Prostate gland (tissue), 2 donors: ENCODE measurements at regions not wholly inside any gene's neighbourhood (a gene's known extent, or its start where the extent isn't known, plus 50 kb on each side); places are given as distances from the start of the nearest gene placed in this dataset.

ENCODE experiments used
- DNase-seq: peaks from one replicate; pipeline ENCODE4 v3.0.0-alpha.2; 2019; ENCODE audit warnings: low spot score
- H3K27ac ChIP-seq, 2 donors: fragments of 200-600 bp; sonication (generic); 2 replicates each; pipeline ENCODE4 v1.5.1; 2017 to 2019
- H3K27me3 ChIP-seq: fragments of 200-600 bp; sonication (generic); replicated peaks from 2 replicates; pipeline ENCODE4 v1.5.1; 2019; ENCODE audit not compliant: insufficient read depth
- H3K36me3 ChIP-seq, 2 donors: fragments of 200-600 bp; sonication (generic); 1 replicate in 1 of 2; 2 replicates in 1 of 2; pipeline versions ENCODE4 v1.5.1 to v1.8.1; 2017 to 2019
- H3K4me1 ChIP-seq: fragments of 200-600 bp; sonication (generic); replicated peaks from 2 replicates; pipeline ENCODE4 v1.5.1; 2019
- H3K4me3 ChIP-seq, 2 donors: fragments of 200-600 bp; sonication (generic); 2 replicates each; pipeline ENCODE4 v1.5.1; 2017 to 2019
- H3K9me3 ChIP-seq: fragments of 200-600 bp; sonication (generic); 2 replicates; pipeline ENCODE4 v1.5.1; 2017
- CTCF ChIP-seq, 4 experiments: fragments of 200-600 bp in 2 of 4; fragments of 450-650 bp in 2 of 4; sonication (generic) in 2 of 4; IDR thresholded peaks; 1 replicate in 3 of 4; 2 replicates in 1 of 4; pipeline ENCODE4 v1.5.1; 2016 to 2019; ENCODE audit warnings: antibody characterized with exemption in 4 of 4, mild to moderate bottlenecking in 2 of 4, moderate library complexity in 2 of 4
- POLR2A ChIP-seq: fragments of 450-650 bp; IDR thresholded peaks from one replicate; pipeline ENCODE4 v1.6.1; 2016; ENCODE audit warnings: antibody characterized with exemption, mild to moderate bottlenecking
- POLR2AphosphoS5 ChIP-seq: sonication (generic); formaldehyde crosslinking; IDR thresholded peaks from one replicate; pipeline ENCODE4 v1.6.1; 2017; ENCODE audit warnings: antibody characterized with exemption
- WGBS: methylation state at CpG from one replicate; pipeline ENCODE4 v1.1.5; 2018; 5-methylcytosine and 5-hydroxymethylcytosine counted together
- intact Hi-C: fragments of 100-400 bp; cut with DNase I; formaldehyde crosslinking; loops from one replicate; pipeline ENCODE4 v1.14.2; 2022

DNA sequence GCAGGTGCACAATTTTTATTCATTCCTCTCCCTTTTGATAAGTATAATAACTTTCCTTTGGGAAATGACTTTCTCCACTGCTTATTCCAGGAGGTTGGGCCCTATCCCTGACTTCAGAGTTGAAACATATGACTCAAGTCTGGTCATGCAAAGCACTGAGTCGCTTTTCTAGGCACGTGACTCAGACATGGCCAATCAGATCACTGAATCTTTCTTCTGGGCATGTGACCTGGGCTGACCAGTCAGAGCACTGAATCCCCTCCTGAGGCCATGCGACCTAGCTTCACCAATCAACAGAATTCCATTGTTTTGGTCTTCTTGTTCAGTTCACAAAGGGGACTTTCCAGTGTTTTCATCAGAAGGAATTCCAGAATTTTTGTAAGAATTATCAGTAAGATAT lies 377.1 kb upstream of the KITLG start:
- Histone ChIP-seq H3K9me3 (no peaks in the 10 kb centered on the region), H3K27me3 (no peaks in the 10 kb centered on the region), H3K36me3 (no peaks in the 10 kb centered on the region), H3K4me3 (no peak overlapping the region), H3K27ac (no peak overlapping the region), H3K4me1 (no peaks in the 10 kb centered on the region)
- DNase-seq, result no peak
- intact Hi-C loops, result no loop called here
- WGBS, result 97% methylated on average over 3 of the region's 3 CpGs
- TF ChIP-seq POLR2AphosphoS5, result no peak
- TF ChIP-seq CTCF (IDR thresholded peaks at IDR 0.05), result no peak
- no peak for TF ChIP-seq POLR2A

DNA sequence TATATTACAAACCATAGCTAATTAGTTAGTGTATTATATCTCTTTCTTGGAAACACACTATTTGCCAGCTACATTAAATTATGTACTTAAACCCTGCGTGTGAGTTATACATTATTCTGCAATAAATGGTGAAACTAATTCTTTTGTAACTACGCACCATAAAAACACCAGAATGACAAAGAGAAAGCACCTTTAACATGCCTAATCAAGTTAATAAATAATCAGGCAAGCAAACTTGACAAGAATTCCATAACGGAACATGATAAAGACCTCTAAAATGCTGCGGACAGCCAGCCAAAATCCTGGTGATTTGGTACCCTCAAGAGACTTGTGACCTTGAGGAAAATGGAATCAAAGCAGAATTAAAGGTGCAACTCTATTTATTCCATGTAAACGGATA lies 375.3 kb upstream of the KITLG start:
- Histone ChIP-seq H3K36me3 (no peaks in the 10 kb centered on the region), H3K4me1 (no peaks in the 10 kb centered on the region), H3K9me3 (no peaks in the 10 kb centered on the region), H3K27me3 (no peaks in the 10 kb centered on the region), H3K27ac (no peak overlapping the region), H3K4me3 (no peak overlapping the region)
- no peak for DNase-seq
- intact Hi-C loops, result no loop called here
- 59% methylated on average over 5 of the region's 5 CpGs for WGBS
- TF ChIP-seq CTCF (IDR thresholded peaks at IDR 0.05), result no peak
- no peak for TF ChIP-seq POLR2AphosphoS5
- no peak for TF ChIP-seq POLR2A

DNA sequence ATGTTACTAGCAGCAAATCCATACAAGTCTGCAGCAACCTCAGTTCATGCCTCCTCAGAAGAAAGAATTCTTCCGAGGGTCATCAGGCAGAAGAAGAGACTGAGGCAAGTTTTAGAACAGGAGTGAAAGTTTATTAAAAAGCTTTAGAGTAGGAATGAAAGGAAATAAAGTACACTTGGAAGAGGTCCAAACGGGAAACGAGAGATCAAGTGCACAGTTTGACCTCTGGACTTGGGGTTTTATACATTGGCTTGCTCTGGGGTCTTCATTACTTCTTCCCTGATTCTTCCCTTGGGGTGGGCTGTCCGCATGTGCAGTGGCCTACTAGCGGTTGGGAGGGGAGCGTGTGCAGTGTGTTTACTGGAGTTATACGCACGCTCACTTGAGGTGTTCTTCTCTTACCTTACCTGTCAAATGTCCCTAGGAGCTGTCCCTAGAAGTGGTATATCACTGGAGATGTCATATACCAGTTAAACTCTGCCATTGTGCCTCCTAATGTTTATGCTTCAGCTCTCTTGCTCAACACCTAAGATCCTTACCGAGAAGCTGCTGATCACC lies 372.8 kb upstream of the KITLG start:
- intact Hi-C loops, result no loop called here
- no peak for DNase-seq
- H3K4me3 ChIP-seq, result no peak overlapping the region
- TF ChIP-seq CTCF (IDR thresholded peaks at IDR 0.05), result no peak
- no peak for TF ChIP-seq POLR2AphosphoS5
- TF ChIP-seq POLR2A, result no peak
- H3K36me3 ChIP-seq, result no peaks in the 10 kb centered on the region
- no peaks in the 10 kb centered on the region for H3K27me3 ChIP-seq
- 91% methylated on average over 9 of the region's 9 CpGs for WGBS
- no peaks in the 10 kb centered on the region for H3K9me3 ChIP-seq
- no peaks in the 10 kb centered on the region for H3K4me1 ChIP-seq
- no peak overlapping the region for H3K27ac ChIP-seq

GRCh38 chr12:88952562-88952942 lies 372.3 kb upstream of the KITLG start:
- TF ChIP-seq CTCF (IDR thresholded peaks at IDR 0.05) (no peak), POLR2AphosphoS5 (no peak), POLR2A (no peak)
- H3K27me3 ChIP-seq, result no peaks in the 10 kb centered on the region
- intact Hi-C loops, result no loop called here
- H3K4me1 ChIP-seq, result no peaks in the 10 kb centered on the region
- WGBS, result 93% methylated on average over 1 of the region's 1 CpG
- no peaks in the 10 kb centered on the region for H3K36me3 ChIP-seq
- DNase-seq, result no peak
- H3K9me3 ChIP-seq, result no peaks in the 10 kb centered on the region
- H3K4me3 ChIP-seq, result no peak overlapping the region
- no peak overlapping the region for H3K27ac ChIP-seq

DNA sequence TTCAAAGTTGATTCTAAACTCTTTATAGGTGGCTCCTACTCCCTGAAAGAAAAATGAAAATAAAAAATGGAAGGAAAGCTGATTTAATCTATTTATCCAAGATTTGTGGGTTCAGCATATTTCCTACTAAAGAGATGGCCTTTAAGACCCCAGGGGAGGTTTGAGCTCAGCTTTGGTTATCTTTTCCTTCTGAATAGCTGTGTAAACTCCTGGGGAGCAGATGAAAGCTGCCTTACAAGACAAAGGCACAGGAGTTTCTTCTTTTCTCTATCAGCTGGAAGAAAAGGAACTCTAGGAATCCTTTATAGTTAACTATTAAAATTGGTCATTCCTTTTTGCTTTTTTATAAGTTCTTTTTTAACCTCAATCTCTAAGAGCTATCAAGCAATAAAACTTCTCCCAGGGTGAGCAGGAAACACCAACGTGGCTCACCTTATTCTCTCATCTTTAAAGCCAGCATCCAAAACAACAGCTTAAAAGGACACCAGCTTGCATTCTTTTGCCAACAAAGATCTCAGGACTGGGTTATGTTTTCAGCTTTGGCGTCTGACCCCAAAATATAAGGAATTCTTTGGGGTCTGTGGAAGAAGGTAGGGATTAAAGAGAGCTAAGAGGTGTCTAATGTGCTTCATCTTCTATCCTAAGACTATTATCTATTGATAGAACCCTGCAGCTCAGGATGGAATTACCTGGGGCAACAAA lies 371.7 kb upstream of the KITLG start:
- Histone ChIP-seq H3K27ac (no peak overlapping the region), H3K9me3 (no peaks in the 10 kb centered on the region), H3K27me3 (no peaks in the 10 kb centered on the region), H3K36me3 (no peaks in the 10 kb centered on the region), H3K4me1 (no peaks in the 10 kb centered on the region), H3K4me3 (no peak overlapping the region)
- WGBS, result 18% methylated on average over 2 of the region's 2 CpGs
- DNase-seq, result no peak
- TF ChIP-seq CTCF (IDR thresholded peaks at IDR 0.05) (no peak), POLR2A (no peak), POLR2AphosphoS5 (no peak)
- intact Hi-C loops, result no loop called here
